Tibial nerve (tissue), 3 donors: ENCODE measurements at regions not wholly inside any gene's neighbourhood (a gene's known extent, or its start where the extent isn't known, plus 50 kb on each side); places are given as distances from the start of the nearest gene placed in this dataset.

Source experiments
- POLR2A ChIP-seq, 2 donors: fragments of 450-650 bp; IDR thresholded peaks; one replicate each; pipeline ENCODE4 v1.6.1; 2017; ENCODE audit warnings: antibody characterized with exemption in 2 of 2, mild to moderate bottlenecking in 2 of 2, moderate library complexity in 2 of 2
- TF ChIP-seq, protein P1 (sequence below), 5 experiments: fragments of 200-600 bp in 3 of 5; fragments of 450-650 bp in 2 of 5; sonication (generic) in 3 of 5; IDR thresholded peaks; one replicate each; pipeline ENCODE4 v1.5.1; 2016 to 2019; ENCODE audit warnings: antibody characterized with exemption in 5 of 5, mild to moderate bottlenecking in 3 of 5, moderate library complexity in 2 of 5

DNA sequence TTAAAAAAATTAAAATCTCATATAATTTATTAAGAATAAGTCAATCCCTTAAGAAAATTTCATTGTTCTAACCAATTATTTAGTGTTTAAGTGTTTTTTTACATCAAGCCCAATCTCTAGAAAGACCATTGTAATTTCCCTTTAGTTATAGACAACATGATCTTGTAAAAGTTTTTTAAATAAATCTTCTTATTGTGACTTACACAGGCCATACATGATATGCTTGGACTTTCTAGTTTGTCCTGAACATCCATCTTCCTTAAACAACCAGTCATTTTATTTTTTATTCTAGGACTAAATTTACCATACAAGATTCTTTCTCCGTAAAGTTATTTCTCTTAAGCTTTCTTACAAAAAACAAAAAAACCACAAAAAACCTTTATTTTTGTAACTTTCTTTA lies 126.5 kb upstream of the MAST4 start:
- TF ChIP-seq, protein P1, sequence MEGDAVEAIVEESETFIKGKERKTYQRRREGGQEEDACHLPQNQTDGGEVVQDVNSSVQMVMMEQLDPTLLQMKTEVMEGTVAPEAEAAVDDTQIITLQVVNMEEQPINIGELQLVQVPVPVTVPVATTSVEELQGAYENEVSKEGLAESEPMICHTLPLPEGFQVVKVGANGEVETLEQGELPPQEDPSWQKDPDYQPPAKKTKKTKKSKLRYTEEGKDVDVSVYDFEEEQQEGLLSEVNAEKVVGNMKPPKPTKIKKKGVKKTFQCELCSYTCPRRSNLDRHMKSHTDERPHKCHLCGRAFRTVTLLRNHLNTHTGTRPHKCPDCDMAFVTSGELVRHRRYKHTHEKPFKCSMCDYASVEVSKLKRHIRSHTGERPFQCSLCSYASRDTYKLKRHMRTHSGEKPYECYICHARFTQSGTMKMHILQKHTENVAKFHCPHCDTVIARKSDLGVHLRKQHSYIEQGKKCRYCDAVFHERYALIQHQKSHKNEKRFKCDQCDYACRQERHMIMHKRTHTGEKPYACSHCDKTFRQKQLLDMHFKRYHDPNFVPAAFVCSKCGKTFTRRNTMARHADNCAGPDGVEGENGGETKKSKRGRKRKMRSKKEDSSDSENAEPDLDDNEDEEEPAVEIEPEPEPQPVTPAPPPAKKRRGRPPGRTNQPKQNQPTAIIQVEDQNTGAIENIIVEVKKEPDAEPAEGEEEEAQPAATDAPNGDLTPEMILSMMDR (IDR thresholded peaks at IDR 0.05), result no peak
- no peak for TF ChIP-seq POLR2A (IDR thresholded peaks at IDR 0.05)
